HG03442 (cell line): ENCODE measurements at regions not wholly inside any gene's neighbourhood (a gene's known extent, or its start where the extent isn't known, plus 50 kb on each side); places are given as distances from the start of the nearest gene placed in this dataset.
"Not testable (repeated sequence)": the region's sequence is repeated elsewhere in the genome, so short reads cannot be mapped to it uniquely, and the experiment has no call there.

Source experiments
- ATAC-seq: cut with Tn5 transposase; IDR thresholded peaks from one replicate; pipeline ENCODE4 v1.9.1; 2021; ENCODE audit warnings: mild to moderate bottlenecking, moderate library complexity; ENCODE audit not compliant: unreplicated experiment

DNA sequence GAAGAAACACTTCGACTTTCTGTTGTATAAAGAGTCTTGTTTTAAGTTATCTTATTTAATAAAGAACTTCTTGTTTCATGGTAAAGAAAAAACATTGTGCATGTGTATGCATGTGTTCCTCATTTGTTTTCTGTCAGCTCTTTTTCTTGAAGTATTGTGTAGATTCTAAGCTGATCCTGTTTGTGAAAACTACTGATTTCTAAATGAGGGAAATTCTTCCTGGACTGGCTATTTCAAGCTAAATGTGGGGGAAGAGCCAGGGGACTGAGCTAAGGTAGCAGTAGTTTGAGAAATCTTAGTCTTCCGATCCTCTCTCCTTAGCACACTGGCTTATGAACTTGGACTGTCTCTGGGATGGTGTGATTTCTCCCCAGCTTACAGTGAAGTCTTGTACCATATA, 56.4 kb upstream of the RBMS1 start:
- no peak for ATAC-seq

DNA sequence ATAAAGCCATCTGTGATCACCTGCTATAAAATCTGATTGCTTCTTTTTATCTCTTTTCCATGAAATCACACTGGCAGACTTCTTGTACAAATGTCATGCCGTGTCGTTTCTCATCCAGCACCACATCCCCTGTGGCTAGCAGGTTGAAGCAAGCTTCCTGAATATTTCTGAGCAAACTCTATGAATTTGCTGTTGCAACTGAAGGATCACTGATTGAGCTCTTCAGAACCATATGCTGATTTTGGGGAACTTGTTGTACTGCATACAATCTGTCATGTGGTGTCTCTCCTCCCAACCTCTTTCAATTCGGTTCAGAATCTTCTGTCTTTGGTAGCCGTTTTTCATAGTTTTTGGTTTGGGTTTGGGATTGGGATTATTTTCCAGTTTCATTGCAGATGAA, 57.7 kb upstream of the RBMS1 start:
- ATAC-seq, result no peak

DNA sequence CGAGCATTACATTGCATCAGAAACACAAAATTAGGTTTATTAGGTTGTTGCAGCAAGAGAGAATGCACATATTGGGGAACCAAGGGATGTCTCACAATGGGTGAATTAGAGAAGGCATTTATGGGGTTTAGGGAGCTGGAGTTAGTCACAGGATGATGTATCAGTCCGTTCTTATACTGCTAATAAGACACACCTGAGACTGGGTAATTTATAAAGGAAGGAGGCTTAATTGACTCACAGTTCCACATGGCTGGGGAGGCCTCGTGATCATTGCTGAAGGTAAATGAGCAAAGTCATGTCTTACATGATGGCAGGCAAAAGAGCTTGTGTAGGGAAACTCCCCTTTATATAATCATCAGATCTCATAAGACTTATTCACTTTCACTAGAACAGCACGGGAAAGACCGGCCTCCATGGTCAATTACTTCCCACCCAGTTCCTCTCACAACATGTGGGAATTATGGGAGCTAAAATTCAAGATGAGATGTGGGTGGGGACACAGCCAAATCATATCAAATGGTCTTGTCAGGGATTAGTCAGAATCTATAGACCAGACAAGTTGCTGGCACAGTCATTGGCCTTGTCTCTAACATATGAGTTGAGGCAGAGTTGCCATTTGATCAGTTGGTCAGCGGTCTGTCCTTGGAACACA, 61.9 kb upstream of the RBMS1 start:
- ATAC-seq, result no peak

DNA sequence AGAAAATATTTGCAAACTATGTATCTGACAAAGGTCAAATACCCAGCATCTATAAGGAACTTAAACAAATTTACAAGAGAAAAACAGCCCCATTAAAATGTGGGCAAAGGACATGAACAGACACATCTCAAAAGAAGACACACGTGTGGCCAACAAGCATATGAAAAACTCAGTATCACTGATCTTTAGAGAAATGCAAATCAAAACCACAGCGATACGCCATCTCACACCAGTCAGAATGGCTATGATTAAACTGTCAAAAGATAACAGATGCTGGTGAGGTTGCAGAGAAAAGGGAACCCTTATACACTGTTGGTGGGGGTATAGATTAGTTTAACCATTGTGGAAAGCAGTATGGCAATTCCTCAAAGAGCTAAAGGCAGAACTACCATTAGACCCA, 64.3 kb upstream of the RBMS1 start:
- ATAC-seq, result no peak

DNA sequence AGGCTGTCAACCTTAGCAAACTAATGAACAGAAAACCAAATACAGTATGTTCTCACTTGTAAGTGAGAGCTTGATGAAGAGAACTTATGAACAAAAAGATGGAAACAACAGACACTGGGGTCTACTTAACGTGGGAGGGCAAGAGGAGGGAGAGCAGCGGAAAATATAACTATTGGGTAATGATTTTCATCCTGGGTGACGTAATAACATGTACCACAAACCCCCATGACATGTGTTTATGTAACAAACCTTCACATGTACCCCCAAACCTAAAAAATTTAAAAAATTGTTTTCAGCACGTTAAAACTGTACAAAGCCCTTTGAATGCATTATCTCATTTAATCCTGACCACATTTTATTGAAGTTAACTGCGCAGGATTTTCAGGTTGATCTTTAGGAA, 64.9 kb upstream of the RBMS1 start:
- no peak for ATAC-seq

GRCh38 chr2:160561551-160562295, 68.1 kb upstream of the RBMS1 start:
- no peak for ATAC-seq

DNA sequence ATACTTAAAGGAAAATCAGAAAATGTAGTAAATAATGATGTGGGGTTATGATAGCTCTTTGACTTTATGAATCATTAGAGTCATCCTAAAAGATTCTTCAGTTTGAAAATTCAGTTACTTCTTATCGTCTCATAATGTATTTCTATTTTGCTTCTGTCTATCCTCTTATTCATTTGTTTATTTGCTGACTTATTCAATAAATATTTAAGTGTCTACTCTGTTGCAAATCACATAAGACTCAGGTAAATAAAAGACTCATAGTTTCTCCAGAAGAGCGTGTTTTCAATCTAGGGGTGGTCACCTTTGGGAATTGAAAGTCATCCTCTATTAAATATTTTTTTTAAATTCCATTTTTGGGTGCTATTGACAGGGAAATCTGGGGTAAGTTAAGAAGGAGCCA, 69.1 kb upstream of the RBMS1 start:
- no peak for ATAC-seq

- no peak for ATAC-seq
Observed at GRCh38 chr2:160564591-160564990, 71.0 kb upstream of the RBMS1 start.

GRCh38 chr2:160565099-160565845, 71.7 kb upstream of the RBMS1 start:
- no peak for ATAC-seq

GRCh38 chr2:160566717-160567116, 73.1 kb upstream of the RBMS1 start:
- no peak for ATAC-seq

DNA sequence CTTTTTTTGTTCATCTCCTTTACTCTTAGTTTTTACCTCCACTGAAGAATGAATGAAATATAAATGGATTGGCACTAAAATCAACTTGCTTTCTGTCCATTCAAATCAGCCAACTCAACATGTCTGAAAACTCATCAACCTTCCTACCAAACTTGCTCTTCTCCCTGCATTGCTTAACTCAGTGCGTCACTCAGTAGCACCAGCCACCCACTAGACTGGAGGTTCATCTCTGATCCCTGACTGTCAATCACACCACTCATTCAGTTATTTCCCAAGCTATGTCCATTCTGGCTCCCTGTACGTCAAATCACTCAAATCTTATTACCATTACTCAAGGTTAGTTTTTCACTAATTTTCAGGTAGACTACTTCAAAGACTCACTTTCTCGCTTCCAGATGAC, 75.2 kb upstream of the RBMS1 start:
- no peak for ATAC-seq

GRCh38 chr2:160570376-160570775, 76.8 kb upstream of the RBMS1 start:
- no peak for ATAC-seq

DNA sequence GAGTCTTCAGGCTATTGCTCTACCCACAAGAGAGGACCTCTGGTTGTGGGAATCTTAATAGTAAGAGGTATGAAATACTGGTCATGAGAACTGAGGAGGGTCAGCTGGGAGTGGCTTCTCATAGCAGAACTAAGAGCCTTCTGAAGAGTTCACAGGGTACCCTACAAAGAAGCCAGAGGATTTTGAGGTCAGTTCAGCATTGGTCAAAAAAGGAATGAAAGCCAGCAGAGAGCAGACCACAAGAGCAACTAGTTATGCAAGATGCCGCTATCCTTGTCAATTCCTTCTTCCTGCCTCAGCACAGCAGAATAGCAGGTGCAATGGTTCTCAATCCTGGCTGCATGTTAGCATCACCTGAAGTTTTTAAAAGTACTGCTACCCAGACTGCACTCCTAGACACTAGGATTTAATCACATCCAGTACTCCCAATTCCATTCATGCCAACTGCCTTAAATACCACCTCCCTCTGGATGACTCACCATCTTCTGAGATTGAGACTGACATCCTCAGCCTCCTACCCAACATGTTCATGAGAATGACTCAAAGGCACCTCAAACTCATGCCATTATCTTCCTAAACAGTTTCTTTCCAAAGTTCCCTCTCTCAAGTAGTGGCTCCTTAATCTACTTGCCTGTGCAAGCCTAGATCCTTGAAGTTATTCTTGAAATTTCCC, 81.0 kb upstream of the RBMS1 start:
- ATAC-seq, result no peak

GRCh38 chr2:160575368-160575767, 81.8 kb upstream of the RBMS1 start:
- ATAC-seq, result no peak

DNA sequence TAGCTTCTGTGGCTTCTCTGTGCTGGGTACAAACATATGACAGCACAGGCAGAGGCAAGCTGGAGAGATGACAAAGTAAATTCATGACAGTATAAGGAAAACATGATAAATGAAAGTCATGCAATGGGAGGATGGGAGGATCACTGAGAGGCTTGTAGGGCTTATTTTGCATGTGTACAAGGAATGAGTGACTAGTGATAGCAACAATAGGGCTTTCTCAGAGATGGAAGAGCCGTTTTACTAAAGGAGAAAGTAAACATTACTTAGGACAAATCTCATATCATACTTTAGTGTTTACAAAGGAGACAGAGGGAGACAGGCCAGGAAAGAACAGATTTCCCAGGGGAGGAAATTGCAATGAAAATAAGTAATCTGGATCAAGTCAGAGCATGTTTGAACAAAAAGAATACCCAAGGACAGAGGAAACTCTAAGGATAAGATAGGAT, 82.5 kb upstream of the RBMS1 start:
- no peak for ATAC-seq

- not testable (repeated sequence) for ATAC-seq
Observed at GRCh38 chr2:160577081-160577480, 83.5 kb upstream of the RBMS1 start.

DNA sequence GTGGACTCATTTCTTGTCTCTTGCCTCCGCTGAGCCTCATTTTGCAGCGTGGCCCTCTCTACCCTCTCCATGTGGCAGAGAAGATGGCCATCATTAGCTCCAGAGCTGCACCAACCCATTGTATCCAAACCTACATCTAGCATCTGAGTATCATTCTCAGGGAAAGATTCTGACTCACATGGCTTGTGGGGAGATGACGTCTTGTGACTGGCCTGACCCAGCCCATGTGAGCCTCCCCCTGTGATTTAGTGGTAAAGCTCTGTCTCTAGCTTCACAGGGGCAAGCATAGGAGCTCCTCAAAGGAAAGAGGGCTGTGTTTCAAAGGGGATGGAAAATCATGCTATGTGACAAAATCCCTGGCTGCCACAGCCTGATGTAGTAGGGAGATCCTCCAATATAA, 87.4 kb upstream of the RBMS1 start:
- no peak for ATAC-seq

DNA sequence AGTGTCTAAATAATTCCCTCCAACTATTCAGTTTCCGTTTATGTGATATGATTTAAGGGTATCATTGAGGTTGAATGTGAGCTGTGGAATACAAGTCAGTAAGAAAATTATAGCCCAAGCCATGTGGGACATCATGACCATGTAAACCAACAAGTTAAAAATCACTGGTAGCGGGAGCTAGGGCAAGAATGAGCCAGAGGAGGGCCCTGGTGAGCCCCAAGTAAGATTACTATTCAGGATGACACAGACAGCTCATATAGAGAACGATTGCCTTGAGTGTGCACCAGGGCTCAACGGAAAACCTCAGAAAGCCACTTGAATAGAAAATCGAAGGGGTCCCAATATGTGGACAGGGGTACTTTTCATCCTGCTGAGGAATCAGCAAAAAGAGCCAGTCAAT, 87.8 kb upstream of the RBMS1 start:
- no peak for ATAC-seq

DNA sequence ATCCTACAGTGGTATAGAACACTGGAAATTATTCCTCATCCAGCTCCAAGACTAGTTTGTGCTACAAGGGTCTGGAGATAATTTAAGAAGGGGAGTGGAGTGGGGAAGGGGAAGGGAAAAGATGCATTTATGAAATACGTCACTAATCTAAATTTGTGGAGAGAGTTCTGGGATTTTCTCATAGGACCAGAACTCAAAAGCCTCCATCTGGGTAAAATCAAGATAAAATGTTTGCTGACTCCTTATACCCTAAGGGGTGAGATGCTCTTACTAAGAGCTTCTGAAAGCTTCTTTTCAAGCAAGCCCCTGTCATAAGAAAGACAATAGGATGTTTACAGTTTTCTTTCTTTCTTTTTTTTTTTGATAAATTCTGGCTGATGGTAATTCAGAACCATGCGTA, 88.5 kb upstream of the RBMS1 start:
- ATAC-seq, result no peak

DNA sequence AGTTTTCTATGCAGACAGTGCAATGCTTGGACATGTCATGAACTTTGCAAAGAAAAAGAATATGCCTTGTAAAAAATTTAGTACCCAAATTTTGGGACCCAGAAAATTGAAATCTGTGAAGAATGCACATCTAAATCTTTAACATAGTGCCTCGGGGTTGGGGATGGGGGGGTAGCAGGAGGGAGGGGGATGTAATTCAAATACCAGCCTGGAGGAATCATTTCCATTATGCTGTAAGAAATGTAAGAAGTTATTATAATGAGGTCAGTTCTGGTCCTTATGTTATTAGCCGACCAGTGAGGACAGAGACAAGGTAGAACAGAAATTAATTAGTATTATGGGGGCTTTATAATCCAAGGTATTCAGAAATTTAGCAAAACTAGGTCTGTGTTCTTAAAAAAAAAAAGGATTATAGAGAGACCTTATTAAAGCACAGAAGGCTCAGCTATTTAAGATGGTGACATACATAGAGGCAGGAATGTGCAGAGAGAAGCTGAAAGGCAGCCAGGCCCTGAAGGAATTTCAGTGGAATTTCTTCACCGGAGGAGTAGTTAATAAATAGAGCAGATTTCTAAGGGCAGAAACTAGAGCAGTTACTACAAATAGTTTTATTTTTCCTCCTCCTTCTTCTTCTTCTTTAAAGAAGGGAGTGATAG, 89.0 kb upstream of the RBMS1 start:
- no peak for ATAC-seq

DNA sequence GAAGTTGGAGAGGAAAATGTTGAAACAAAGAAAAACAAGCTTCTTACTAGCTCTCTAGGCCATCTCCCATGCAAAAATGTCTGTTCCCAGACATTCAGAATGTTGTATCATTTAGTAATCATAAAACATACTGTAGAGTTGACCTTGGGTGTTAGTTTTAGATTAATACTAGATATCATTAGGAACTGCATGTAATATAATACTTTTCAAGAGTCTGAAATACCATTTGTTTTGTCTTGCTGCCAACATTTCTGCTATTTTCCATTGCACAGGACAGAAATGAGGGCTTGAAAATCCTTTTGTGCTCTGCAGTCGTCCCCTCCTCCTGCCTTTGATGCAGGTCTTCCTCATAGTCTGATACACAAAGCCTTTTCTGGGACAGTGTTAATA, 89.5 kb upstream of the RBMS1 start:
- no peak for ATAC-seq
